ENCODE measurements at regions not wholly inside any gene's neighbourhood (a gene's known extent, or its start where the extent isn't known, plus 50 kb on each side); places are given as distances from the start of the nearest gene placed in this dataset.
"Not testable (repeated sequence)": the region's sequence is repeated elsewhere in the genome, so short reads cannot be mapped to it uniquely, and the experiment has no call there.

DNA sequence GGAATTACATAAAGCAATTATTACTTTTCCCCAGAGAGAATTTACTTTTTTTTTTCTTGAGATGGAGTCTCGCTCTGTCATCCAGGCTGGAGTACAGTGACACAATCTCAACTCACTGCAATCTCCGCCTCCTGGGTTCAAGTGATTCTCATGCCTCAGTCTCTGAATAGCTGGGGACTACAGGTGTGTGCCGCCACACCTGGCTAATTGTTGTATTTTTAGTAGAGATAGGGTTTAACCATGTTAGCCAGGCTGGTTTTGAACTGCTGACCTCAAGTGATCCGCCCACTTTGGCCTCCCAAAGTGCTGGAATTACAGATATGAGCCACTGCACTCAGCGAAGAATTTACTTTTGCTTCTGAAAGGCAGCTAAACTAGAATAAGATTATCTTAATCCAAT lies 181.6 kb downstream of the DLEU7 start:
- not testable (repeated sequence) for H3K36me3 Mint-ChIP-seq; H3K4me1 Mint-ChIP-seq; H3K27ac Mint-ChIP-seq; H3K27me3 Mint-ChIP-seq; DNase-seq; H3K4me3 Mint-ChIP-seq; ATAC-seq (replicated peaks)
- peaks cover 8 to 13% of the 10 kb centered on the region in 2 donors for H3K9me3 Mint-ChIP-seq

DNA sequence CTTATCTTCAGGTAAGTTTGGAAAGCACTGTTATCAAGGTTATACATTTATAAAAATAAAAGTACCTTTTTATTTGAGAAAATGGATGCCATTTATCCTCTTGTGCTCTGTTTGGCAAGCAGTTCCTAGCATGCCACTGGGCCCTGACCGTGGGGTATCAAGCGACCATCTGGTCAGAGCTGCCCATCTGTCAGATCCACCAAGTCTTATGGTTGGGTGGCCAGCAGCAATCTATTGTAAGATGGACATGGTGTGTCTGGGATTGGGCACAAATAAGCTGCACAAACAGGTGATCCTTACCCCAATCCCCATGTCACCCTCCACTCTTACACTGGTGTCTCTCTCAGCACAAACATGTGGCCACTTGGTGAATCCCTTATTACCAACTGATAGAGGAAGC lies 178.5 kb downstream of the DLEU7 start:
- ATAC-seq (replicated peaks) (no peak), DNase-seq (no peak)
- H3K4me1 Mint-ChIP-seq: peaks cover 0 to 10% of the 10 kb centered on the region in 2 donors
- peaks cover 11 to 13% of the 10 kb centered on the region in 2 donors for H3K9me3 Mint-ChIP-seq
- H3K36me3 Mint-ChIP-seq: peaks cover 3 to 9% of the 10 kb centered on the region in 2 donors
- no peaks in the 10 kb centered on the region for H3K27me3 Mint-ChIP-seq
- no peak overlapping the region for H3K27ac Mint-ChIP-seq
- no peak overlapping the region for H3K4me3 Mint-ChIP-seq

DNA sequence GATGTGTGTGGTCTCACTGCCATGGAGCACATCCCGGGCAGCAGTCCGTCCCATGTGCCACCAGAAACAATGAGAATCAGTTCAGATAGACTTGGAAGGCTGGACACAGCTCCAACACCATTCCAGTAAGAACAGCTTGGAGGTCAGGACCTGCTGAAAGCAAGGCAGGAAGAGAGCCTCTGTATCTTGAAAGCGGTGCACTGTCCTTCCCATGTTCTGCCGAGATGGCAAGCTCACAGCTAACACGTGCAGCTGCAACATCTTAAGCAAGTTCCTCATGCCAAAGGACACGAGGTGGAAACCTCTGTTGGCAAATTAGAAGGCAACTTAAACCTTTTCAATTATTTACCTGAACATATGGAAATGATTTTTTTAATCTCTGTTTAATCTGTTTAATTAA lies 175.4 kb downstream of the DLEU7 start:
- Mint-ChIP-seq H3K36me3 (peaks cover 3 to 9% of the 10 kb centered on the region in 2 donors), H3K4me1 (peaks cover 0 to 10% of the 10 kb centered on the region in 2 donors), H3K4me3 (no peak overlapping the region), H3K9me3 (peaks cover 10% of the 10 kb centered on the region in 2 donors), H3K27me3 (no peaks in the 10 kb centered on the region), H3K27ac (no peak overlapping the region)
- ATAC-seq (replicated peaks) (no peak), DNase-seq (no peak)

DNA sequence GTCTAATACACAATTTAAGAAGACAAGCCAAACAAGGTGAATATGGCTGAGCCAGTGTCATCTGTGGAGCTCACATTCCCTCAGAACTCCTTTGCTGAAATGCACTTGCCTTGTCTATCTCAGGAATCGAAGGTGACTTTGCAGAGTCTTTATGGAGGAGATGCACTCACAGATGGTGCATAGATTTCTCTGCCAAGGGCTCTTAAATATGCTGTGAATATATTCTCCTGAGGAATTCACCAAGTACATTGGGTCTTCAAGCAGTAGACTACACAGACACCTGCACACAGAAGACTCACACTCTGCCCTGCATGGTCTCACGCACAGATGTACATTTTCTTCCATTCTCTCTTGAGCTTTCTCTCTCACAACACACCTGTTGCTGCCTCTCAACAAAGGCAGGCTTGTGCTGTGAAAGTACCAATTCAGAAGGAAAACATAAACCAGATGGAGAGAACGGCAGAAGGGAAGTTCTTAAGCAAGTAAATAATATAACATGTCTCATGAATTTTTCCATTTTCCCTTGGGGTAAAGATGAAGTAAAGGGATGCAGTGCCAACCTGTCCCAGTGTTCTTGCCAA lies 174.7 kb downstream of the DLEU7 start:
- ATAC-seq (replicated peaks): no peak
- H3K27ac Mint-ChIP-seq: no peak overlapping the region
- H3K27me3 Mint-ChIP-seq: no peaks in the 10 kb centered on the region
- peaks cover 10% of the 10 kb centered on the region in 2 donors for H3K9me3 Mint-ChIP-seq
- H3K4me1 Mint-ChIP-seq: peaks cover 0 to 10% of the 10 kb centered on the region in 2 donors
- no peak for DNase-seq
- H3K36me3 Mint-ChIP-seq: peaks cover 3 to 9% of the 10 kb centered on the region in 2 donors
- H3K4me3 Mint-ChIP-seq: no peak overlapping the region

- no peak for DNase-seq
- peaks cover 3 to 9% of the 10 kb centered on the region in 2 donors for H3K36me3 Mint-ChIP-seq
- H3K27ac Mint-ChIP-seq: no peak overlapping the region
- no peak overlapping the region for H3K4me3 Mint-ChIP-seq
- H3K4me1 Mint-ChIP-seq: peaks cover 0 to 10% of the 10 kb centered on the region in 2 donors
- peaks cover 8 to 10% of the 10 kb centered on the region in 2 donors for H3K9me3 Mint-ChIP-seq
- H3K27me3 Mint-ChIP-seq: no peaks in the 10 kb centered on the region
- no peak for ATAC-seq (replicated peaks)
These were observed 173.2 kb downstream of the DLEU7 start for GRCh38 chr13:50670272-50670671.

- no peak overlapping the region for H3K27ac Mint-ChIP-seq
- no peaks in the 10 kb centered on the region for H3K27me3 Mint-ChIP-seq
- H3K9me3 Mint-ChIP-seq: peaks cover 6 to 8% of the 10 kb centered on the region in 2 donors
- DNase-seq: no peak
- H3K4me1 Mint-ChIP-seq: peaks cover 1 to 16% of the 10 kb centered on the region in 2 donors
- H3K36me3 Mint-ChIP-seq: peaks cover 3 to 9% of the 10 kb centered on the region in 2 donors
- no peak for ATAC-seq (replicated peaks)
- no peak overlapping the region for H3K4me3 Mint-ChIP-seq
These were observed 172.5 kb downstream of the DLEU7 start for GRCh38 chr13:50670847-50671496.

DNA sequence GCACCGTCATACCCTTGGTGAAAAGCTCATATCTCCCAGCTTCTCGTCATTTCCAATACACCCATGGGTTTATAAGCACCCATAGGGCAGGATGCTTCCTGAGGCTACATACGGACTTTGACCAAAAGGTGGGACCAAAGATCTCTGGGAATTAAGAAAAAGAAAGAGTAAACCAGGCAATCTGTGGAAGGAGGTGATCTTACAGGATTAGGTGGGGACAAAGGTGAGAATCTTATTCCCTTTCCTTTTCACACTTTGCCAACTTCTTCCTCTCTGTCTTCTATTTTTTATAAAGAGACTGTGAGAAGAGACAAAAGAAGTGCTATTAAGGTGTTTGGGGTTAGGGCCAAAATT lies 172.0 kb downstream of the DLEU7 start:
- H3K4me3 Mint-ChIP-seq: no peak overlapping the region
- H3K36me3 Mint-ChIP-seq: peaks cover 3 to 4% of the 10 kb centered on the region in 2 donors
- ATAC-seq (replicated peaks): no peak
- peaks cover 6 to 21% of the 10 kb centered on the region in 2 donors for H3K4me1 Mint-ChIP-seq
- no peak for DNase-seq
- peaks cover 1 to 4% of the 10 kb centered on the region in 2 donors for H3K9me3 Mint-ChIP-seq
- no peaks in the 10 kb centered on the region for H3K27me3 Mint-ChIP-seq
- no peak overlapping the region for H3K27ac Mint-ChIP-seq

- ATAC-seq (replicated peaks): no peak
- H3K36me3 Mint-ChIP-seq: peaks cover 1 to 2% of the 10 kb centered on the region in 2 donors
- no peak for DNase-seq
- no peak overlapping the region for H3K27ac Mint-ChIP-seq
- H3K9me3 Mint-ChIP-seq: peaks cover 0 to 2% of the 10 kb centered on the region in 2 donors
- no peak overlapping the region for H3K4me3 Mint-ChIP-seq
- no peaks in the 10 kb centered on the region for H3K27me3 Mint-ChIP-seq
- H3K4me1 Mint-ChIP-seq: peaks cover 12 to 26% of the 10 kb centered on the region in 2 donors
These were observed 171.5 kb downstream of the DLEU7 start for GRCh38 chr13:50672025-50672424.

GRCh38 chr13:50675651-50676050 lies 167.8 kb downstream of the DLEU7 start:
- H3K27ac Mint-ChIP-seq: no peak overlapping the region

DNA sequence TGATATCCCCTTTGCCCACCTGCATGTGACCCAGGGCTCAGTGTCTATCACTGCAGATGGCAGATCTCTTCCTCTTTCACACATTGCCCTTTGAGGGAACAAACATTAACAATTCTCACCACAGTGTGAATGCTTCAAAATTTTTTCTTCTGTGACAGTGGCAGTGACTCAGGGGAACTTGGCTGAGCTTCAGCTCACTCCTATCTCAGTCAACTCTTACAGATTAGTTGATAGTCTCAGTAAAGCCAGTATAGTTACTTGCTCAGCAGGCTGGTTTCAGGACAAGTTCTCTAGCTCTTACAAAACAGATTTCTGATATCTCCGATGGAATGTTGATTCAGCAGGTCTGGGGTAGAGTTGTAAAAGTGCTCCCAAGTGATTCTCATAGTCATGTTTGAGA lies 166.9 kb downstream of the DLEU7 start:
- Mint-ChIP-seq H3K27ac (no peak overlapping the region), H3K36me3 (no peaks in the 10 kb centered on the region)
- ATAC-seq (replicated peaks): peak; percentile 92 to 97

More at GRCh38 chr13:50675651-50676050, 167.8 kb downstream of the DLEU7 start:
- no peaks in the 10 kb centered on the region for H3K27me3 Mint-ChIP-seq
- no peak overlapping the region for H3K4me3 Mint-ChIP-seq
- peaks cover 14 to 26% of the 10 kb centered on the region in 2 donors for H3K4me1 Mint-ChIP-seq
- ATAC-seq (replicated peaks) (no peak), DNase-seq (no peak)
- H3K9me3 Mint-ChIP-seq: no peaks in the 10 kb centered on the region
- H3K36me3 Mint-ChIP-seq: no peaks in the 10 kb centered on the region

GRCh38 chr13:50677258-50677657 lies 166.2 kb downstream of the DLEU7 start:
- Mint-ChIP-seq H3K27ac (no peak overlapping the region), H3K9me3 (no peaks in the 10 kb centered on the region), H3K27me3 (no peaks in the 10 kb centered on the region), H3K36me3 (no peaks in the 10 kb centered on the region), H3K4me1 (peaks cover 14 to 26% of the 10 kb centered on the region in 2 donors), H3K4me3 (no peak overlapping the region)
- ATAC-seq (replicated peaks): no peak
- no peak for DNase-seq

More for the DNA sequence above, 166.9 kb downstream of the DLEU7 start:
- Mint-ChIP-seq H3K9me3 (no peaks in the 10 kb centered on the region), H3K4me3 (no peak overlapping the region), H3K27me3 (no peaks in the 10 kb centered on the region), H3K4me1 (peaks cover 14 to 26% of the 10 kb centered on the region in 2 donors)
- no peak for DNase-seq

- Mint-ChIP-seq H3K4me3 (no peak overlapping the region), H3K36me3 (no peaks in the 10 kb centered on the region), H3K4me1 (peaks cover 14 to 28% of the 10 kb centered on the region in 2 donors), H3K9me3 (no peaks in the 10 kb centered on the region), H3K27ac (no peak overlapping the region), H3K27me3 (no peaks in the 10 kb centered on the region)
- DNase-seq: no peak
- ATAC-seq (replicated peaks): no peak
These were observed 165.6 kb downstream of the DLEU7 start for GRCh38 chr13:50677687-50678463.

DNA sequence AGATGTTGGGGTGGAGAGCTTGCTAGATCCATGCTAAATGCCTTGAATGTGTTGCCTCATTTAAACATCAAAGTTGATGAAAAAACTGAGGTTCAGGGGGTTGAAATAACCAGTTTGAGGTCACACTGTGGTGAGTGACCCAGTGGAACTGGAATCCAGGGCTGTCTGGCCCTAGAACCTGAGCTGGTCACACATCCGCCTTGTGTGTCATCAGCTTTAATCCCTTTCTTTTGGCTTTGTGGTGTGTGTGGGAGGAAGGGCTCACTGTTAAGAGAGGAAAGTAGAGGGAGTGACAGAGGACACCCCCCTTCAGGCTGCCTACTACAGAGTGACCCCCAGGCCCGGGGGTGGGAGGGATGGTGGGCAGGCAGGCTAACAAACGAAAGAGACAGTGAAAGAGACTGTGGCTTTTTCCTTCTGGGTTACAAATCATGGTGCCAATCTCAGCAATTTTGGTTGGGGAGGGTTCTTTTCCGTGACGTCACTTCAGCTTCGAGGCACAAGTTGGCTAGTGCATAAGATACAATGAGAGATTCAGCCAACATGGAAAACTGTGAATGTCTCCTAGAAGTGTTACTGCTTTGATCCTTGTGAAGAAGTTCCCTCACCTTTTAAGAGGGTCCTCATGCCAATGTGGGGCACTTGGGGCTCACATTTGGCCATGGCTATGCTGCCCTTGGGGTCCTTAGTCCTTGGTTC lies 164.9 kb downstream of the DLEU7 start:
- Mint-ChIP-seq H3K27ac (no peak overlapping the region), H3K4me3 (no peak overlapping the region), H3K4me1 (peaks cover 16 to 35% of the 10 kb centered on the region in 2 donors), H3K9me3 (no peaks in the 10 kb centered on the region), H3K36me3 (no peaks in the 10 kb centered on the region), H3K27me3 (no peaks in the 10 kb centered on the region)
- no peak for DNase-seq
- ATAC-seq (replicated peaks): no peak

- no peak overlapping the region for H3K27ac Mint-ChIP-seq
- DNase-seq (no peak), ATAC-seq (replicated peaks) (no peak)
- H3K36me3 Mint-ChIP-seq: no peaks in the 10 kb centered on the region
- no peaks in the 10 kb centered on the region for H3K27me3 Mint-ChIP-seq
- H3K9me3 Mint-ChIP-seq: no peaks in the 10 kb centered on the region
- peaks cover 22 to 42% of the 10 kb centered on the region in 2 donors for H3K4me1 Mint-ChIP-seq
- H3K4me3 Mint-ChIP-seq: no peak overlapping the region
These were observed 164.2 kb downstream of the DLEU7 start for GRCh38 chr13:50679321-50679720.
